PFSK-1 (cell line): ENCODE measurements at regions not wholly inside any gene's neighbourhood (a gene's known extent, or its start where the extent isn't known, plus 50 kb on each side); places are given as distances from the start of the nearest gene placed in this dataset.

Experiments used
- FOXP2 ChIP-seq: optimal IDR thresholded peaks from 2 replicates; pipeline ENCODE3; 2011; ENCODE audit warnings: borderline replicate concordance, control low read depth, inconsistent platforms; ENCODE audit not compliant: insufficient read depth; ENCODE audit errors: extremely low read length, extremely low read depth
- POLR2AphosphoS5 ChIP-seq: IDR thresholded peaks from 2 replicates; pipeline ENCODE4 v1.6.1; 2012; ENCODE audit warnings: low read depth, mild to moderate bottlenecking, control low read depth, low read length, moderate library complexity
- SIN3A ChIP-seq: IDR thresholded peaks from 2 replicates; pipeline ENCODE4 v1.6.1; 2012; ENCODE audit warnings: mild to moderate bottlenecking, low read length, moderate library complexity, borderline replicate concordance; ENCODE audit not compliant: insufficient read depth
- TAF1 ChIP-seq: IDR thresholded peaks from 2 replicates; pipeline ENCODE4 v1.6.1; 2012; ENCODE audit warnings: low read length, control low read depth, borderline replicate concordance; ENCODE audit not compliant: insufficient read depth
- TF ChIP-seq, protein P1 (sequence below), 2 experiments: IDR thresholded peaks; 2 replicates each; pipeline versions ENCODE4 v1.6.1 to v1.8.0; 2011 to 2012; ENCODE audit warnings: low read depth in 2 of 2, low read length in 2 of 2, control low read depth in 1 of 2, inconsistent platforms in 1 of 2, mild to moderate bottlenecking in 1 of 2, moderate library complexity in 1 of 2; ENCODE audit not compliant: insufficient read depth in 1 of 2

DNA sequence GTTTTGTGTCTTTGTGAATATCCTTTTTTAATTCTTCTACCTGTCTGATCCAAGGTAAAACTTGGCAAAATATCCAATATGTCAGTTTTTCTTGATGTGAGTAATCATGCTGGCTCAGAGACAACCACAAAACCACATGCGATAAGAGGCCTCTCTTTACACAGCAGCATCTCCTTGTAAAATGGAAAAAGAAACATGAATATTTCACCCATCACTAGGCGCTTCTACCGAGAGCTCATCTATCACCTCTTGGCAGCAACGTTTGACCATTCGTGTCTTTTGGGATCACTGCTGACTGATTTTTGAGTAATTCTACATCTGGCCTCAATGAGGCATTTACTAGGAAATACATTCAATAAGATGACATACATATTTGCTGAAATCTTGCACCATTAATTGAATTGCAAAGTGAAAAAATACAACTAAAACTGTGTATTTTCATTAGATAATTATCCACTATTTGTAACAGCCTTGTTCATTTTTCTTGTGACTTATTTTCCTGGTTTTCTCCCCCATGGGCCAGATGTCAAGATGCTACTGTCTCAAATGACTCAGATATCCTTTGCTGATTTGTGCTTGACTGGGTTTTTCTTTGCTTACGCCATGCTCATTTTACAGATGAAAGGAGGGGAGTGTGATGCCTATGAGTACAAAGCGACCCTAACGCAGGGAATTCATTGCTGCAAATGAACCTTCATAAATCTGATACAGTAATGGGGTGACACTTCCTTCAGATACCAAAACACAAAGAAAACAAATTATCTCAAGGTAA, 467.5 kb downstream of the FBXO15 start:
- TF ChIP-seq, protein P1, sequence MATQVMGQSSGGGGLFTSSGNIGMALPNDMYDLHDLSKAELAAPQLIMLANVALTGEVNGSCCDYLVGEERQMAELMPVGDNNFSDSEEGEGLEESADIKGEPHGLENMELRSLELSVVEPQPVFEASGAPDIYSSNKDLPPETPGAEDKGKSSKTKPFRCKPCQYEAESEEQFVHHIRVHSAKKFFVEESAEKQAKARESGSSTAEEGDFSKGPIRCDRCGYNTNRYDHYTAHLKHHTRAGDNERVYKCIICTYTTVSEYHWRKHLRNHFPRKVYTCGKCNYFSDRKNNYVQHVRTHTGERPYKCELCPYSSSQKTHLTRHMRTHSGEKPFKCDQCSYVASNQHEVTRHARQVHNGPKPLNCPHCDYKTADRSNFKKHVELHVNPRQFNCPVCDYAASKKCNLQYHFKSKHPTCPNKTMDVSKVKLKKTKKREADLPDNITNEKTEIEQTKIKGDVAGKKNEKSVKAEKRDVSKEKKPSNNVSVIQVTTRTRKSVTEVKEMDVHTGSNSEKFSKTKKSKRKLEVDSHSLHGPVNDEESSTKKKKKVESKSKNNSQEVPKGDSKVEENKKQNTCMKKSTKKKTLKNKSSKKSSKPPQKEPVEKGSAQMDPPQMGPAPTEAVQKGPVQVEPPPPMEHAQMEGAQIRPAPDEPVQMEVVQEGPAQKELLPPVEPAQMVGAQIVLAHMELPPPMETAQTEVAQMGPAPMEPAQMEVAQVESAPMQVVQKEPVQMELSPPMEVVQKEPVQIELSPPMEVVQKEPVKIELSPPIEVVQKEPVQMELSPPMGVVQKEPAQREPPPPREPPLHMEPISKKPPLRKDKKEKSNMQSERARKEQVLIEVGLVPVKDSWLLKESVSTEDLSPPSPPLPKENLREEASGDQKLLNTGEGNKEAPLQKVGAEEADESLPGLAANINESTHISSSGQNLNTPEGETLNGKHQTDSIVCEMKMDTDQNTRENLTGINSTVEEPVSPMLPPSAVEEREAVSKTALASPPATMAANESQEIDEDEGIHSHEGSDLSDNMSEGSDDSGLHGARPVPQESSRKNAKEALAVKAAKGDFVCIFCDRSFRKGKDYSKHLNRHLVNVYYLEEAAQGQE (IDR thresholded peaks at IDR 0.05; ENCODE audit: insufficient read depth in 1 of 2, low read depth in 2 of 2, low read length in 2 of 2): no peak
- TF ChIP-seq TAF1 (no peak), POLR2AphosphoS5 (no peak), SIN3A (no peak), FOXP2 (no peak)

DNA sequence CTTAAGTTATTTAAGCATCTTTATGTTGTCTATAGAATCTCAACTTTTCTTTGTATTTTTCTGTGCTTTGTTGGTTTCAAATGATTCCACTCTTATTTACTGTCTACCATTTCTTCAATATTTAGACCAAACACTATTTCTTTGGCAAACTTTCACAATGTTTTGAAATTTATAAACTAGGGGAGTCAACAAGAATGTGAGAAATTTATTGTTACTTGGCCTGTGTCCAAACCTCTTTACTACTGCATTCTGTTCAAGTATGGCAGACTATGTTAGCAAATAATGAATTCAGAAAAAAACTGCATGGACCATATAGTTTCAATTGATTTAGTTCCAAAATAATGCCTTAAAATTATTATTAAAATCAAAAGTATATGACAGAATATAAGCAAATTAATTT, 470.2 kb downstream of the FBXO15 start:
- TF ChIP-seq POLR2AphosphoS5 (no peak), SIN3A (no peak), TAF1 (no peak), FOXP2 (no peak)
- TF ChIP-seq, protein P1 (IDR thresholded peaks at IDR 0.05; ENCODE audit: insufficient read depth in 1 of 2, low read depth in 2 of 2, low read length in 2 of 2): no peak

DNA sequence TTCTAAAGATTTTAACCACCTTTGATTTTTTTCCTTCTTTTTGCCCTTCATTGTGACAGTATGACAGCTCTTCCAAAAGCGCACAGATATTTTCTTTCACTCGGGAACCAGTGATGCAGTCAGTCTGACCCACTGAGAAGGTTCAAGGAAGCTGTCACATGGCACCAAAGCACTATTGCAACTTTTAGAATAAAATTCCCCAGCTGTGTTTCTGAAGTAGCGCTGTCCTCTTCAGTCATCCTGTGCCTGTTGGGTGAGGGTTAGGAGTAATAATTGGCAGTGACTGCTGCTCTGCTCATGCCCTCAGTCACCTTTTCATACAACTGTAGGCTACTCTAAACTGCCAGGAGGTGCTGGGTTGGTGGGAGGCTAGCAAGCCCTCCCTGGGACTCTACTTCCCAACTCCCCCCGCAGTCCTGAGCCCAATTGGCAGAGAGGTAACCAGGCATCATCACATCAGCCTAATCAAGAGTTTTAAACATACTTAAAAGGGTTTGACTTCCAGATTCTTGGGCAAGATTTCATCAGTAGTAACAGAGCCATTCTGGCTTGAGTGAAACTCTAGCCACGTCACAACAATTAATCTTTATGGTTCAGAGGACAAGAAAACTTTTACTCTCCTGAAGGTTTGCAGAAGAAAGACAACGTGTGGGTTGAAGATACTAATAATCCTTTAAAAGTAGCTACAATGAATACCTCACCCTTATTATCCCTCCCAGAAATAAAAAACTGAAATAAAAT, 473.3 kb downstream of the FBXO15 start:
- TF ChIP-seq, protein P1 (IDR thresholded peaks at IDR 0.05; ENCODE audit: insufficient read depth in 1 of 2, low read depth in 2 of 2, low read length in 2 of 2): no peak
- TF ChIP-seq SIN3A: no peak
- TF ChIP-seq POLR2AphosphoS5: no peak
- TF ChIP-seq TAF1: no peak
- TF ChIP-seq FOXP2: no peak

DNA sequence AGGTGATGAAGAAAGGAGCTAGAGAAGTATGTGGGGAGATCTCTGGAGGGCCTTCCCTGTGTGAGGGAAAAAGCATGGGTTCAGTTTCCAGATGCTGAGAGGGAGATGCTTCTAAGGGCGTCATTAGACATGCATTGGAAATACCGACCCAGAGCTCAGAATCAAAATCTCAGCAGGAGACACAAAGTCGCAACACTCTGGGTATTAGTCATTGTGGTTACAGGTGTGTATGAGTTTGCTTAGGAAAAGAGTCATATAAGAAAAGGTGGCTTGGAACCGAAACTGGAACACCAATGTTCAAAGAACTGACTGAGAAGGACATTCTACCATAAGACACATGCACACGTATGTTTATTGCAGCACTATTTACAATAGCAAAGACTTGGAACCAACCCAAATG, 477.1 kb downstream of the FBXO15 start:
- TF ChIP-seq TAF1 (no peak), FOXP2 (no peak), SIN3A (no peak), POLR2AphosphoS5 (no peak)
- TF ChIP-seq, protein P1 (IDR thresholded peaks at IDR 0.05; ENCODE audit: insufficient read depth in 1 of 2, low read depth in 2 of 2, low read length in 2 of 2): no peak
